MM.1S (cell line): ENCODE measurements at regions not wholly inside any gene's neighbourhood (a gene's known extent, or its start where the extent isn't known, plus 50 kb on each side); places are given as distances from the start of the nearest gene placed in this dataset.

Experiments used
- DNase-seq: peaks from one replicate; pipeline ENCODE4 v3.0.0-alpha.2; 2015
- H2AFZ ChIP-seq: fragments of 300-600 bp; sonication (generic); 2 replicates; pipeline ENCODE4 v1.6.0; 2016; ENCODE audit warnings: antibody characterized with exemption, low read length
- H3F3A ChIP-seq: fragments of 300-600 bp; sonication (generic); 2 replicates; pipeline ENCODE4 v1.6.1; 2016; ENCODE audit warnings: mild to moderate bottlenecking, antibody characterized with exemption, low read length, moderate library complexity, mixed read lengths; ENCODE audit not compliant: insufficient read depth
- H3K27ac ChIP-seq: fragments of 300-600 bp; sonication (generic); 2 replicates; pipeline ENCODE4 v1.5.1; 2016; ENCODE audit warnings: mild to moderate bottlenecking, low read length
- H3K27me3 ChIP-seq: fragments of 300-600 bp; sonication (generic); replicated peaks from 2 replicates; pipeline ENCODE4 v1.6.0; 2016; ENCODE audit warnings: low read length; ENCODE audit not compliant: insufficient read depth
- H3K36me3 ChIP-seq: fragments of 300-600 bp; sonication (generic); replicated peaks from 2 replicates; pipeline ENCODE4 v1.6.1; 2016; ENCODE audit warnings: mild to moderate bottlenecking, low read length, mixed read lengths; ENCODE audit not compliant: insufficient read depth
- H3K4me1 ChIP-seq: fragments of 300-600 bp; sonication (generic); 2 replicates; pipeline ENCODE4 v1.6.1; 2016; ENCODE audit warnings: low read length, mixed read lengths
- H3K4me2 ChIP-seq: fragments of 300-600 bp; sonication (generic); 2 replicates; pipeline ENCODE4 v1.6.0; 2016; ENCODE audit warnings: low read depth, low read length
- H3K4me3 ChIP-seq: fragments of 300-600 bp; sonication (generic); 2 replicates; pipeline ENCODE4 v1.5.1; 2016; ENCODE audit warnings: low read length, mixed read lengths
- H3K79me2 ChIP-seq: fragments of 300-600 bp; sonication (generic); 2 replicates; pipeline ENCODE4 v1.6.1; 2016; ENCODE audit warnings: mixed run types, low read length, mixed read lengths
- H3K9ac ChIP-seq: fragments of 300-600 bp; sonication (generic); 2 replicates; pipeline ENCODE4 v1.6.1; 2016; ENCODE audit warnings: low read length, mixed read lengths
- H3K9me2 ChIP-seq: fragments of 300-600 bp; sonication (generic); replicated peaks from 2 replicates; pipeline ENCODE4 v1.6.1; 2016; ENCODE audit warnings: mild to moderate bottlenecking, low read length, mixed read lengths; ENCODE audit not compliant: insufficient read depth
- H3K9me3 ChIP-seq: fragments of 300-600 bp; sonication (generic); replicated peaks from 2 replicates; pipeline ENCODE4 v1.6.1; 2016; ENCODE audit warnings: mild to moderate bottlenecking, low read length, mixed read lengths; ENCODE audit not compliant: insufficient read depth
- H4K20me1 ChIP-seq: fragments of 300-600 bp; sonication (generic); 2 replicates; pipeline ENCODE4 v1.6.1; 2016; ENCODE audit warnings: mild to moderate bottlenecking, low read length, moderate library complexity, mixed read lengths; ENCODE audit not compliant: insufficient read depth
- EZH2 ChIP-seq: fragments of 300-600 bp; sonication (generic); optimal IDR thresholded peaks from 2 replicates; pipeline ENCODE3; 2017; ENCODE audit warnings: low read depth, mild to moderate bottlenecking, antibody characterized with exemption, low read length, mixed read lengths
- EZH2phosphoT487 ChIP-seq: fragments of 300-600 bp; sonication (generic); IDR thresholded peaks from 2 replicates; pipeline ENCODE4 v1.6.1; 2018; ENCODE audit warnings: antibody characterized with exemption, low read length
- TF ChIP-seq, protein P1 (sequence below): fragments of 300-600 bp; sonication (generic); IDR thresholded peaks from 2 replicates; pipeline ENCODE4 v1.5.1; 2016; ENCODE audit warnings: antibody characterized with exemption, low read length, mixed read lengths

DNA sequence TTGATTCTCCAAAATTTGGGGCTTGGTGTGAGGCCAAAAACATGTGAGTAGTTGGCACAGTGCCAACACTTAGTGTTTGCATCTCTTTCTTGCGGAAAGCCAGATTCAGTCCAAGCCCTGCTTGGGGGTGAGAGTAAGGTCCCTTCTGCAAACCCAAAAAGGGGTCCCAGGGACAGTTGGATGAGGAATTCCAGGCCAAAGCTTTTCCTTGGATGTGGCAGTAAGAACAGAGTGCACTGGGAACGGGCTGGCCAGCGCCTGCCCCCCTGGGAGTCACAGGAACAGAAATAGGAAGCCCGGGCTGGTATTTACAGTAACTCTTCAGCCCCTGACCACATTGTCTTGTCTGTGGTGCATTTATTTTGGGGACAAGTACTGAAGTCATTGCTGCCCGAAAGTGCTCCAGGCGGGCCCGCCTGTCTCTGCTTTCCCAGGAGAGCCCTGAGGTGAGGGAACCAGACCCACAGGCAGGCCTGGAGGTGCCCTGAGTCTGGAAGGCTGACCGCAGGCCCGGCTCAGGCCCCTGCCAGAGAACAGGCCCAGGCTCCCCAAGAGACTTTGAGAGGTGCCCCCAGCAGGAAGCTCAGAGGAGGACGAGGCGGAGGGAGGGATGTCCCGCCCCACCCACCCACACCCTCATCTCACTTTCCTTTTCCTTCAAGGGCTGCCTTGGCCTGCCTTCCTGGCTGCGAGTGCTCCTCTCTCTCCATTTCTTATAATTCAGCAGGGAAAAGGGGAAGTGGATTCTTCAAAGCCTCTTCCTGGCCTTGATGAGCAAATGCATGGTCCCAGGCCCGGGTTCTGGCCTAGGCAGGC, 218.4 kb downstream of the MAFB start:
- no peak overlapping the region for H3K27ac ChIP-seq
- no peaks in the 10 kb centered on the region for H3K27me3 ChIP-seq
- no peak overlapping the region for H3K4me3 ChIP-seq
- no peaks in the 10 kb centered on the region for H3K9me3 ChIP-seq
- TF ChIP-seq EZH2 (no peak), EZH2phosphoT487 (no peak)
- TF ChIP-seq, protein P1, sequence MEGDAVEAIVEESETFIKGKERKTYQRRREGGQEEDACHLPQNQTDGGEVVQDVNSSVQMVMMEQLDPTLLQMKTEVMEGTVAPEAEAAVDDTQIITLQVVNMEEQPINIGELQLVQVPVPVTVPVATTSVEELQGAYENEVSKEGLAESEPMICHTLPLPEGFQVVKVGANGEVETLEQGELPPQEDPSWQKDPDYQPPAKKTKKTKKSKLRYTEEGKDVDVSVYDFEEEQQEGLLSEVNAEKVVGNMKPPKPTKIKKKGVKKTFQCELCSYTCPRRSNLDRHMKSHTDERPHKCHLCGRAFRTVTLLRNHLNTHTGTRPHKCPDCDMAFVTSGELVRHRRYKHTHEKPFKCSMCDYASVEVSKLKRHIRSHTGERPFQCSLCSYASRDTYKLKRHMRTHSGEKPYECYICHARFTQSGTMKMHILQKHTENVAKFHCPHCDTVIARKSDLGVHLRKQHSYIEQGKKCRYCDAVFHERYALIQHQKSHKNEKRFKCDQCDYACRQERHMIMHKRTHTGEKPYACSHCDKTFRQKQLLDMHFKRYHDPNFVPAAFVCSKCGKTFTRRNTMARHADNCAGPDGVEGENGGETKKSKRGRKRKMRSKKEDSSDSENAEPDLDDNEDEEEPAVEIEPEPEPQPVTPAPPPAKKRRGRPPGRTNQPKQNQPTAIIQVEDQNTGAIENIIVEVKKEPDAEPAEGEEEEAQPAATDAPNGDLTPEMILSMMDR, result no peak
- H3K4me1 ChIP-seq, result no peaks in the 10 kb centered on the region
- no peak overlapping the region for H3K9ac ChIP-seq
- no peaks in the 10 kb centered on the region for H3K9me2 ChIP-seq
- H3F3A ChIP-seq, result no peaks in the 10 kb centered on the region
- H2AFZ ChIP-seq, result no peak overlapping the region
- no peak for DNase-seq
- no peaks in the 10 kb centered on the region for H3K79me2 ChIP-seq
- no peak overlapping the region for H3K4me2 ChIP-seq
- H3K36me3 ChIP-seq, result no peaks in the 10 kb centered on the region
- H4K20me1 ChIP-seq, result no peaks in the 10 kb centered on the region

DNA sequence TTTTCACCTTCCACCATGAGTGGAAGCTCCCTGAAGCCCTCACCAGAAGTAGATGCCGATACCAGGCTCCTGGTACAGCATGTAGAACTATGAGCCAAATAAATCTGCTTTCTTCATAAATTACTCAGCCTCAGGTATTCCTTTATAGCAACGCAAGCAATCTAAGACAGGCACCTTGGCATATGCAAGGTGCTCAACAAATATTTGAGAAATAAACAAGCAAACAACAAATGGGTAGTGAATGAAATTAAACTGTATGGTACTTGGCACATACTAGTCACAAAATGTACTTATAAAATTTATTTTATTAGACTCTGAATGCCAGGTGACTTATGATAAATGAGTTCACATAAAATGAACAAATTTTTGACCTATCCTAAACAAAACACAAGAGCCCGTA, 220.3 kb downstream of the MAFB start:
- H3K27me3 ChIP-seq, result no peaks in the 10 kb centered on the region

DNA sequence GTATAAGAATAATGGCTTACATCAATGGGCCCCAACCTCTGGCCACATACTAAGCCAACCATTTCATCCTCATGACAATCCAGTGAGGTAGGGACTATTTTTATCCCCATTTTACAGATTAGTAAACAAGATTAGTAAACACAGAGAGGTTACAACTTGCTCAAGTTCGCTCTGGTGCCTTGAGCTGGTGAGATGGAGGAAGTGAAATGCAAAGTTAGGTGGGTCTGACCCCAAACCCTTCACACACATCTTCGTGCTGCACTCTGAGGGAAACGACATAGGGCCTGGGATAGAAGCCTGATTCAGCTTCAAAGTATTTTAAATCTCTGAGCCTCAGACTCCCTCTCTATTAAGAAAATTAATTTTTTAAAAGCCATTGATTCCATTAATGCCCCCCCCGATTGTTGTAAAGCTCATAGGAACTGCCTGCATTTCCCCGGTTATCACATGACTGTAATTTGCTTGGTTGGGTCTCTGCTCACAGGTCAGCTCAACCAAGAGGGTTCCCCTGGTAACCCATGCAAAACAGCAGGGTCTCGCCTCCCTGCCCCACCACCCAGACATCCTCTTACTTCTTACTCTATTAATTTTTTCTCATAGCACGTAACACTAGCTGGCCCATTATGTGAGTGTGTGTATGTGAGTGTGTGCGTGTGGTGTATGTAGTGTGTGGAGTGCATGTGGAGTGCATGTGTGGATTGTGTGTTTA, 221.2 kb downstream of the MAFB start:
- Histone ChIP-seq H3K4me2 (no peak overlapping the region), H3K27ac (no peak overlapping the region), H2AFZ (no peak overlapping the region), H3K9me2 (no peaks in the 10 kb centered on the region), H3K79me2 (no peaks in the 10 kb centered on the region), H4K20me1 (no peaks in the 10 kb centered on the region), H3F3A (no peaks in the 10 kb centered on the region), H3K9me3 (no peaks in the 10 kb centered on the region), H3K9ac (no peak overlapping the region), H3K4me3 (no peak overlapping the region), H3K27me3 (no peaks in the 10 kb centered on the region), H3K4me1 (no peaks in the 10 kb centered on the region), H3K36me3 (no peaks in the 10 kb centered on the region)
- TF ChIP-seq EZH2 (no peak), EZH2phosphoT487 (no peak)
- TF ChIP-seq, protein P1, result no peak
- DNase-seq, result no peak

More for the DNA sequence above, 220.3 kb downstream of the MAFB start:
- no peaks in the 10 kb centered on the region for H4K20me1 ChIP-seq
- H3K9me3 ChIP-seq, result no peaks in the 10 kb centered on the region
- H3K9ac ChIP-seq, result no peak overlapping the region
- H3F3A ChIP-seq, result no peaks in the 10 kb centered on the region
- H3K79me2 ChIP-seq, result no peaks in the 10 kb centered on the region
- H3K36me3 ChIP-seq, result no peaks in the 10 kb centered on the region
- TF ChIP-seq, protein P1, result no peak
- TF ChIP-seq EZH2 (no peak), EZH2phosphoT487 (no peak)
- H3K4me3 ChIP-seq, result no peak overlapping the region
- no peaks in the 10 kb centered on the region for H3K4me1 ChIP-seq
- no peak overlapping the region for H3K27ac ChIP-seq
- no peak for DNase-seq
- H3K9me2 ChIP-seq, result no peaks in the 10 kb centered on the region
- no peak overlapping the region for H2AFZ ChIP-seq
- H3K4me2 ChIP-seq, result no peak overlapping the region
